Left ventricle myocardium superior (tissue), 1 donor: ENCODE measurements at regions not wholly inside any gene's neighbourhood (a gene's known extent, or its start where the extent isn't known, plus 50 kb on each side); places are given as distances from the start of the nearest gene placed in this dataset.
"Not testable (repeated sequence)": the region's sequence is repeated elsewhere in the genome, so short reads cannot be mapped to it uniquely, and the experiment has no call there.

ENCODE experiments used
- ATAC-seq: fragments of 200-7000 bp; cut with Tn5 transposase; one replicate; pipeline ENCODE4 v1.9.1; 2020; ENCODE audit warnings: mild to moderate bottlenecking, moderate library complexity
- DNase-seq: peaks from one replicate; pipeline ENCODE4 v3.0.0-alpha.2; 2020
- intact Hi-C: fragments of 100-400 bp; cut with micrococcal nuclease; formaldehyde crosslinking; loops from one replicate; pipeline ENCODE4 v1.11.0; 2022
- donor health status: DM: no; HTN: yes; CAD: no; lungs with severe emphysema.

GRCh38 chr3:140802898-140803297 is 125.0 kb downstream of the TRIM42 start:
- not testable (repeated sequence) for ATAC-seq

GRCh38 chr3:140809316-140809715 is 131.5 kb downstream of the TRIM42 start:
- DNase-seq (no peak), ATAC-seq (no peak)
- intact Hi-C loops: no loop called here

More at GRCh38 chr3:140802898-140803297, 125.0 kb downstream of the TRIM42 start:
- intact Hi-C loops, DNase-seq: not testable (repeated sequence)

- intact Hi-C loops: no loop called here
- no peak for ATAC-seq
- no peak for DNase-seq
Measured at GRCh38 chr3:140816372-140817195, 125.1 kb upstream of the SLC25A36 start.

GRCh38 chr3:140821493-140821892 is 120.1 kb upstream of the SLC25A36 start:
- intact Hi-C loops: no loop called here
- ATAC-seq (no peak), DNase-seq (no peak)

GRCh38 chr3:140822401-140823047 is 119.1 kb upstream of the SLC25A36 start:
- no peak for DNase-seq
- intact Hi-C loops: no loop called here
- ATAC-seq: no peak

GRCh38 chr3:140823106-140823505 is 118.5 kb upstream of the SLC25A36 start:
- intact Hi-C loops: no loop called here
- DNase-seq (no peak), ATAC-seq (no peak)

GRCh38 chr3:140827894-140828293 is 113.7 kb upstream of the SLC25A36 start:
- ATAC-seq (no peak), DNase-seq (no peak)
- intact Hi-C loops: no loop called here

- no peak for ATAC-seq
- DNase-seq: no peak
- intact Hi-C loops: no loop called here
Measured at GRCh38 chr3:140828585-140828984, 113.1 kb upstream of the SLC25A36 start.

GRCh38 chr3:140829796-140830195 is 111.8 kb upstream of the SLC25A36 start:
- ATAC-seq (no peak), DNase-seq (no peak)
- intact Hi-C loops: no loop called here

GRCh38 chr3:140830391-140830790 is 111.2 kb upstream of the SLC25A36 start:
- ATAC-seq (no peak), DNase-seq (no peak)
- intact Hi-C loops: no loop called here

GRCh38 chr3:140832883-140833282 is 108.8 kb upstream of the SLC25A36 start:
- no peak for DNase-seq
- intact Hi-C loops: no loop called here
- ATAC-seq: no peak

GRCh38 chr3:140834266-140835037 is 107.2 kb upstream of the SLC25A36 start:
- DNase-seq (no peak), ATAC-seq (no peak)
- intact Hi-C loops: no loop called here

- no peak for DNase-seq
- intact Hi-C loops: no loop called here
- ATAC-seq: no peak
Measured at GRCh38 chr3:140842984-140843649, 98.5 kb upstream of the SLC25A36 start.

GRCh38 chr3:140843656-140844055 is 98.0 kb upstream of the SLC25A36 start:
- DNase-seq: no peak
- ATAC-seq: no peak
- intact Hi-C loops: no loop called here

GRCh38 chr3:140844072-140844471 is 97.6 kb upstream of the SLC25A36 start:
- ATAC-seq: no peak
- intact Hi-C loops: no loop called here

GRCh38 chr3:140845882-140846281 is 95.8 kb upstream of the SLC25A36 start:
- intact Hi-C loops: no loop called here
- no peak for ATAC-seq
- no peak for DNase-seq

More at GRCh38 chr3:140844072-140844471, 97.6 kb upstream of the SLC25A36 start:
- no peak for DNase-seq

GRCh38 chr3:140848666-140849065 is 93.0 kb upstream of the SLC25A36 start:
- intact Hi-C loops: no loop called here

GRCh38 chr3:140850210-140850955 is 91.3 kb upstream of the SLC25A36 start:
- intact Hi-C loops: no loop called here
- ATAC-seq (no peak), DNase-seq (no peak)

More at GRCh38 chr3:140848666-140849065, 93.0 kb upstream of the SLC25A36 start:
- no peak for DNase-seq
- ATAC-seq: no peak

GRCh38 chr3:140854961-140855360 is 86.7 kb upstream of the SLC25A36 start:
- ATAC-seq (no peak), DNase-seq (no peak)
- intact Hi-C loops: no loop called here
